Fibroblast of the aortic adventitia (primary cell): ENCODE measurements at regions not wholly inside any gene's neighbourhood (a gene's known extent, or its start where the extent isn't known, plus 50 kb on each side); places are given as distances from the start of the nearest gene placed in this dataset.
A peak's percentile ranks its signal among the peaks of the same experiment; 100 is the strongest.

Source experiments
- DNase-seq: peaks from one replicate; pipeline ENCODE4 v3.0.0-alpha.2; 2010; ENCODE audit warnings: low read depth
- H3K4me3 ChIP-seq: 2 replicates; pipeline ENCODE4 v1.5.1; 2011; ENCODE audit warnings: low read depth, mild to moderate bottlenecking, control low read depth, low read length, moderate library complexity
- CTCF ChIP-seq: IDR thresholded peaks from 2 replicates; pipeline ENCODE4 v1.5.1; 2011; ENCODE audit warnings: mild to moderate bottlenecking, low read length, control low read depth, inconsistent platforms; ENCODE audit not compliant: insufficient read depth

DNA sequence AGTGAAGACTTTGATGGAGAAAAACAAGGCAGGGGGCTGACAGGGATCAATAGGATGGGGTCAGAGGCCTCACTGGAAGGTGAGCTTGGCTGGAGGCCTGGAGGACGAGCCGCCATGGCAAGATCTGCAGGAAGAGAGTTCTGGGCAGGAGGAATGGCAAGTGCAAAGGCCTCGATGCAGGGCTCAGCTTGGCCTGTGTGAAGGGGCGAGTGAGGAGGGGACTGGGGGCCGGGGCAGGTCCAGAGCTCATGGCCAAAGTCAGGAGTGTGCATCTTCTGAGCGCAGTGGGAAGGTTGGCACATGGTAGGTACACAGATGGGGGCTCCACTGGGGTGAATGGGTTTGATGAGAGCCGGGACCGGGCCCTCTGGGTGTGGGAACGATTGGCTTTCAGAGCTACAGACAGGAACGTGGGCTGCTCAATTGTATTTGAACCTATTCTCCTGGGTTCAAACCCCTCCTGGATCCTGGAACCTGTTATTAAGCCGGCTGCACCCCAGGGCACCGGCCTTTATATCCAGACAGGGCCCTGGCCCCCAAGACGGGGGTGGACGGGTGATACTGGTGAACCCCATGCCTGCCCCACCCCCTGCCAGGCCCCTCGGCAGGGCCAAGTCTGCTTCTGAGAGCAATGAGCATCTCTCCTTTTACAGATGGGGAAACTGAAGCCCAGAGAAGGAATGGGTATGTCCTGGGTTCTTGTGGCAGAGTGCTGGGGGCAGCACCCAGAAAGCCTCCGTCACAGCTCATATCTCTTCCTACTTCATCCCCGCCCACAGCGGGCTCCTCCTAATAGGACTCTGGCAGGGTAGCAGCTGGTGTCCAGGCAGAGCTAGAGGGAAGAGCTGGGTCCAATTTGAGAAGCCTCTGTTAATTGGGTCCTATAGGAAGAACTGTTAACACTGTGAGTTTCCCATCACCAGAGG is 106.1 kb downstream of the CEBPB start:
- DNase-seq = peak; percentile 65
- no peak for TF ChIP-seq CTCF
- H3K4me3 ChIP-seq = no peak overlapping the region

GRCh38 chr20:50297498-50298376 is 107.1 kb downstream of the CEBPB start:
- TF ChIP-seq CTCF = no peak
- no peak overlapping the region for H3K4me3 ChIP-seq
- DNase-seq = no peak

DNA sequence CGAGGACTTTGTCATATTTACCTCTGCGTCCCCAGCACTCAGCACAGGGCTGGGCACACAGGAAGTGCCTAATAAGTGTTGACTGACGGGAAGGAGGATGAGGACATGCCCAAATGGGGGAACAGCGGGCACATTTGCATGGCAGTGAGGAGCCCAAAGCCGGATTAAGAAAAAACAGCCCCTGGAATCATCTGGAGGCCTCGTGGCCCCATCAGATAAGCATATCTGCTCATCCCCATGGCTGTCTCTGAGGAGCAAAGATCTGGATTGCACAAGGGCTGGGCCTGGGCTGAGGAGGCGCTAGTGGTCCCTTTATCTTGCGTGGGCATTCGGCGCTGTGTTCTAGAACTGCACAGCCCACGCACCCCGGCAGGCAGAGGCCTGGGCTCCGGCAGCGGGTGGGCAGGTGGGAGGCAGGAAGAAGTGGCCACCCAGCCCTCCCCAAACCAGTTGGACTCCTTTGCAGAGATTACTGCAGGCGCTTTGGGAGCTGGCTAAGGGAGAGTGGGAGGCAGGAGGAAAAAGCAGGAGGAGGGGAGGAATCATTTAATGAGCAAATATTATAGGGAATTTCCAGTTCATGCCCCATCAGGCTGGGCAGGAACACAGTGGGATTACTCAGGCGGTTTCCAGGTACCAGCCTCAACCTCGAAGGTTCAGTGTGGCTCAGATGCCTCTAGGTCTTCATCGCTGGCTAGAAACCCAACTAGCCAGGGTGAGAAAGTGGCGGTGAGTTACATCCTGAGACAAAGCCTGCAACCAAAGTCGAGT is 108.1 kb downstream of the CEBPB start:
- no peak for TF ChIP-seq CTCF
- H3K4me3 ChIP-seq = no peak overlapping the region
- no peak for DNase-seq

- no peak overlapping the region for H3K4me3 ChIP-seq
- TF ChIP-seq CTCF = no peak
- DNase-seq = no peak
Measured at GRCh38 chr20:50299325-50299629, 108.6 kb downstream of the CEBPB start.

DNA sequence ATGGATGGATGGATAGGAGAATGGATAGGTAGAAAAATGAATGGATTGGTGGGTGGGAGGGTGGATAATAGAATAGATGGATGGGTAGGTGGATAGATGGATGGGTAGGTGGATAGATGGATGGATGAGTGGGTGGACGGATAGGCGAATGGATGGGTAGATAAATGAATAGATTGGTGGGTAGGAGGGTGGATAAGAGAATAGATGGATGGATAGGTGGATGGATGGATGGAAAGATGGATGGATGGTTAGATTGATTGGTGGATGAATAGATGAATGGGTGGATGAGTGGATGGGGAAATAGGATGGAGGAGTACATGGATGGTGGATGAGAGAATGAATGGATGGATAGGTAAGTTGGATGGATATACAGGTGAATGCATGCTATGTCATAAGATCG is 110.5 kb downstream of the CEBPB start:
- DNase-seq = no peak
- no peak for TF ChIP-seq CTCF
- no peak overlapping the region for H3K4me3 ChIP-seq

GRCh38 chr20:50301712-50302111 is 111.1 kb downstream of the CEBPB start:
- no peak for DNase-seq
- TF ChIP-seq CTCF = no peak
- H3K4me3 ChIP-seq = no peak overlapping the region
